MCF 10A (cell line): ENCODE measurements at regions not wholly inside any gene's neighbourhood (a gene's known extent, or its start where the extent isn't known, plus 50 kb on each side); places are given as distances from the start of the nearest gene placed in this dataset.

Source experiments
- BruUV-seq: library from RNA; stranded (reverse); fragments of 400-500 nt; replicated peaks from 2 replicates; lab custom pipeline; 2021; lab: Mats Ljungman, UMichigan
- CTCF ChIA-PET: fragments of 300-600 bp; sonication (Branson Sonifier 250); formaldehyde crosslinking; extraction: SDS; loops from one replicate; lab custom pipeline; 2021; ENCODE audit warnings: antibody characterized with exemption, inconsistent platforms; lab: Yijun Ruan, JAX
- POLR2A ChIA-PET: fragments of 300-600, 350-650 bp; sonication (Branson Sonifier 250); formaldehyde crosslinking; extraction: SDS; loops from one replicate; lab custom pipeline; 2020; ENCODE audit warnings: antibody characterized with exemption, inconsistent platforms; lab: Yijun Ruan, JAX
- DNase-seq: peaks from one replicate; pipeline ENCODE4 v3.0.0-alpha.2; 2018; ENCODE audit not compliant: unreplicated experiment
- H3K27ac Mint-ChIP-seq: one replicate; pipeline ENCODE4 v1.8.0; 2022; ENCODE audit warnings: mild to moderate bottlenecking, low read depth, mixed read lengths; ENCODE audit not compliant: unreplicated experiment
- H3K27me3 Mint-ChIP-seq: one replicate; pipeline ENCODE4 v1.8.0; 2022; ENCODE audit warnings: mixed read lengths; ENCODE audit not compliant: insufficient read depth, unreplicated experiment
- H3K36me3 Mint-ChIP-seq: one replicate; pipeline ENCODE4 v1.8.0; 2022; ENCODE audit warnings: mild to moderate bottlenecking, moderate library complexity, mixed read lengths; ENCODE audit not compliant: insufficient read depth, unreplicated experiment
- H3K4me1 Mint-ChIP-seq: one replicate; pipeline ENCODE4 v1.8.0; 2022; ENCODE audit warnings: mixed read lengths; ENCODE audit not compliant: insufficient read depth, unreplicated experiment
- H3K4me3 Mint-ChIP-seq: one replicate; pipeline ENCODE4 v1.8.0; 2022; ENCODE audit warnings: mild to moderate bottlenecking, moderate library complexity, mixed read lengths; ENCODE audit not compliant: unreplicated experiment
- H3K9me3 Mint-ChIP-seq: one replicate; pipeline ENCODE4 v1.8.0; 2022; ENCODE audit warnings: mixed read lengths; ENCODE audit not compliant: unreplicated experiment
- intact Hi-C: fragments of 100-400 bp; cut with micrococcal nuclease; formaldehyde crosslinking; loops from 2 replicates; pipeline ENCODE4 v1.14.1; 2022
- TF ChIP-seq, protein P1 (sequence below): fragments of 200-600 bp; IDR thresholded peaks from one replicate; pipeline ENCODE4 v1.8.0; 2022; ENCODE audit warnings: antibody characterized with exemption, mild to moderate bottlenecking; ENCODE audit not compliant: unreplicated experiment

DNA sequence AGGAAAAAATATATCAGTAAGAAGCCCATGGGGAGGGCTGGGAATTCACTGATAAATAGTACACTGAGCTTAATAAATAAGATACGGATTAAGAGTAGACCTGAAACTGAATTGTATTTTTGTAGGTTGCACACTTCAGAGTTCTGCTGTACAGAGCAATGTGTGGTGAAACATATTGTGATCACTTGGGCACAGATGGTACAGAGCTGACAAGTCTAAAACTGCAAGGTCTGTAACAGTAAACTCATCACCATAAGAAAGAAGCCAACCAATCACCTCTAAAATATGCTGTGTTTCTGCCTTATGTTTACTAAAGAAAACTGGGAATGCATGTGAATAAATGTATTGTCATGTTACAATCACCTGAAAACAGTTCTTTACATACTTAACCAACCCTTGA is 360.7 kb downstream of the MRPL39 start:
- peaks cover 5% of the 10 kb centered on the region for H3K4me1 Mint-ChIP-seq
- no TSS peak for BruUV-seq
- intact Hi-C loops: no loop called here
- peaks cover 11% of the 10 kb centered on the region for H3K9me3 Mint-ChIP-seq
- H3K27me3 Mint-ChIP-seq: no peaks in the 10 kb centered on the region
- CTCF ChIA-PET: interaction anchor here (0.5 kb wide), 1 partner anchor 1845 kb away, joined by 4 read pairs; no protein-coding TSS in a partner anchor
- POLR2A ChIA-PET: no interaction called here
- no peak overlapping the region for H3K27ac Mint-ChIP-seq
- TF ChIP-seq, protein P1, sequence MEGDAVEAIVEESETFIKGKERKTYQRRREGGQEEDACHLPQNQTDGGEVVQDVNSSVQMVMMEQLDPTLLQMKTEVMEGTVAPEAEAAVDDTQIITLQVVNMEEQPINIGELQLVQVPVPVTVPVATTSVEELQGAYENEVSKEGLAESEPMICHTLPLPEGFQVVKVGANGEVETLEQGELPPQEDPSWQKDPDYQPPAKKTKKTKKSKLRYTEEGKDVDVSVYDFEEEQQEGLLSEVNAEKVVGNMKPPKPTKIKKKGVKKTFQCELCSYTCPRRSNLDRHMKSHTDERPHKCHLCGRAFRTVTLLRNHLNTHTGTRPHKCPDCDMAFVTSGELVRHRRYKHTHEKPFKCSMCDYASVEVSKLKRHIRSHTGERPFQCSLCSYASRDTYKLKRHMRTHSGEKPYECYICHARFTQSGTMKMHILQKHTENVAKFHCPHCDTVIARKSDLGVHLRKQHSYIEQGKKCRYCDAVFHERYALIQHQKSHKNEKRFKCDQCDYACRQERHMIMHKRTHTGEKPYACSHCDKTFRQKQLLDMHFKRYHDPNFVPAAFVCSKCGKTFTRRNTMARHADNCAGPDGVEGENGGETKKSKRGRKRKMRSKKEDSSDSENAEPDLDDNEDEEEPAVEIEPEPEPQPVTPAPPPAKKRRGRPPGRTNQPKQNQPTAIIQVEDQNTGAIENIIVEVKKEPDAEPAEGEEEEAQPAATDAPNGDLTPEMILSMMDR: no peak
- DNase-seq: no peak
- no peaks in the 10 kb centered on the region for H3K36me3 Mint-ChIP-seq
- H3K4me3 Mint-ChIP-seq: no peak overlapping the region

DNA sequence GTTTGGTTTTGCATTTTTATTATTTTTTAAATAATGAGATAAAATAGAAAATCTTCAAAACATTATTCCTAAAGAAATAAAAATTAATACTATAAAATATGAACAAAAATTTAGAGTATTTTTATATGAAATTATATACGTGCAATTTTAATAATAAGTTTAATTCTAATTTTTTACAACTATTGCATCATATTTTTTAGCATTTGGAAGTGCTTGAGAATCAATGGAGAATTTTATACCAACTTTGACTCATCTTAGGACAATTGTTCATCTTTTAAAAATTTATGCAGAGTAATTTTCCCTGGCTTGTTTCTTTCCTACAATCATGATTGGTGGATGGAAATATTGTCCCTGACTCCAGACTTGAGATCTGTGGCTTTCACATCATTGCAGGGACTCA is 362.5 kb downstream of the MRPL39 start:
- Mint-ChIP-seq H3K27ac (no peak overlapping the region), H3K4me1 (peaks cover 5% of the 10 kb centered on the region), H3K36me3 (no peaks in the 10 kb centered on the region), H3K9me3 (peaks cover 12% of the 10 kb centered on the region), H3K4me3 (no peak overlapping the region), H3K27me3 (no peaks in the 10 kb centered on the region)
- CTCF ChIA-PET: no interaction called here
- no TSS peak for BruUV-seq
- POLR2A ChIA-PET: no interaction called here
- TF ChIP-seq, protein P1: no peak
- DNase-seq: no peak
- intact Hi-C loops: no loop called here

DNA sequence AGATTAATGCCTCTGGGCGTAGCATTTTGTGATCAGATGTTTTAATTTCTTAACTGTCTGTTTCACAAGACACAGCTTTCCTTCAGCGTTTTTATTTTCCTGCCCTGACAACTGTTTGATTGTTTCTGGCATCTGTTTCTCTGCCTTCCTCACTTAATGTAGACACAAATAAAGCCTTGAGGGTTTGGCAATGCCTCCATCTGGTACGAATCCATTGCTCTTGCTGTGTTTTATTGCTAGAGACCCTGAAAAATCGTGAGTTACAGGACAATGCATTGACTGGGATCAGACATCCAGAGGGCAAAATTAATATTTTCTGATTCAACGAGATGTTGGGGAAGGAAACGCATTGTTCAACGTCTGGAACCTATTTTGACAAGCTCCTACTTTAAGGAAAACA is 363.5 kb downstream of the MRPL39 start:
- ChIA-PET CTCF (interaction anchor here (0.5 kb wide), 1 partner anchor 18 kb away, joined by 4 read pairs; no protein-coding TSS in a partner anchor), POLR2A (interaction anchor here (0.6 kb wide), 1 partner anchor 275 kb away, joined by 4 read pairs; no protein-coding TSS in a partner anchor)
- intact Hi-C loops: no loop called here
- H3K27me3 Mint-ChIP-seq: no peaks in the 10 kb centered on the region
- BruUV-seq: no TSS peak
- peaks cover 5% of the 10 kb centered on the region for H3K4me1 Mint-ChIP-seq
- H3K9me3 Mint-ChIP-seq: peaks cover 17% of the 10 kb centered on the region
- H3K36me3 Mint-ChIP-seq: no peaks in the 10 kb centered on the region
- no peak for DNase-seq
- no peak overlapping the region for H3K4me3 Mint-ChIP-seq
- H3K27ac Mint-ChIP-seq: no peak overlapping the region
- TF ChIP-seq, protein P1: no peak

DNA sequence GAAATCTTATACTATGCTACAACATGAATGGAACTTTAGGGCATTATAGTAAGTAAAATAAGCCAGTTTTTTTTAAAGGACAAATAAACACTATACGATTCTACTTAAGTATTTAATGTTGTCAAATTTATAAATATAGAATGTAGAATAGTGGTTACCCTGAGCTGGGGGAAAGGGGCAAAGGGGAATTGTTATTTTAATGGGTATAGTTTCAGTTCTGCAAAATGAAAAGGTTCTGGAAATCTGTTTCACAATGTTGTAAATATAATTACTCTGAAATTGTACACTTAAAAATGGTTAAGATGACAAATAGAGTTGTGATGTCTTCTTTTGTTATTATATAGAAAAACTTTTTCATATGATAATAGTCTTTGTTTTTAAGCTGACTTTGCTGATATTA is 366.3 kb downstream of the MRPL39 start:
- BruUV-seq: no TSS peak
- TF ChIP-seq, protein P1: no peak
- peaks cover 44% of the 10 kb centered on the region for H3K9me3 Mint-ChIP-seq
- intact Hi-C loops: no loop called here
- no peaks in the 10 kb centered on the region for H3K27me3 Mint-ChIP-seq
- ChIA-PET CTCF (no interaction called here), POLR2A (no interaction called here)
- no peak overlapping the region for H3K4me3 Mint-ChIP-seq
- no peaks in the 10 kb centered on the region for H3K36me3 Mint-ChIP-seq
- peaks cover 5% of the 10 kb centered on the region for H3K4me1 Mint-ChIP-seq
- H3K27ac Mint-ChIP-seq: no peak overlapping the region
- DNase-seq: no peak
